T follicular helper cell (primary cell): ENCODE measurements at regions not wholly inside any gene's neighbourhood (a gene's known extent, or its start where the extent isn't known, plus 50 kb on each side); places are given as distances from the start of the nearest gene placed in this dataset.

Experiments
- DNase-seq: peaks from one replicate; pipeline ENCODE4 v3.0.0-alpha.2; 2020; ENCODE audit warnings: low read depth

DNA sequence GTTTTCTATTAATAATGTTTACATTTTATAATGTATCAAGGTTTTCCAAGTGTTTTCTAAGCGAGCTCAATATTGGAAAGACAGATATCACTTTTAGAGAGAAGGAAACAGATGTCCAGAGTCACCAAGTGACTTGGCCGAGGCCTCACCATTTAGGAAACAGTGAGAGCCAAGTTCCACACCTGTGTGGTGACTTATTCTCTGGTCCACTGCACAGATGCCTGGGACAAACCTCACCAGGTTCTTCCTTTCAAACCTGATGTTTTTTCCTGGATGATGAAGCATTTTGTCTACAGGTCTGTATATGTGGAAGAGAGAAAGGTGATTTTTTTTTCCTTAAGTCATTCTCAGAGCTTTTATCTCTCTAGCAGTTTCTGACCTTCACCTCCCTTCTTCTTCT lies 280.7 kb downstream of the LPIN1 start:
- no peak for DNase-seq

DNA sequence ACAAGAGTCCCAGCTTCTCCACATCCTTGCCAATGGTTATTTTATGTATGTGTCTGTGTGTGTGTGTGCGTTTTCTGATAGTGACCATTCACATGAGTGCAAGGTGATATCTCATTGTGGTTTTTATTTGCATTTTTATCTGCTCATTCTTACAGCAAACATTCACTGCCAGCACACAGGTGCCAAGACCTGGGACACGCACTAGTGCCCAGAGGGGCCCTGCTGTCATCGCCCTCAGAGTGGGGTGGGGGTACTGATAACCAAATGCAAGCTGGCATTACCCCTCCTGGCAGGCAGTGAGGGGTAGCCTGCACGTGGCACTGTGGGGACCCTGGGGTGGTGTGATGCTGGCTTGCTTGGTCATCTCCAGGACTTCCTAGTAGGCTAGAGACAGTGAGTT lies 285.4 kb downstream of the LPIN1 start:
- DNase-seq: no peak

DNA sequence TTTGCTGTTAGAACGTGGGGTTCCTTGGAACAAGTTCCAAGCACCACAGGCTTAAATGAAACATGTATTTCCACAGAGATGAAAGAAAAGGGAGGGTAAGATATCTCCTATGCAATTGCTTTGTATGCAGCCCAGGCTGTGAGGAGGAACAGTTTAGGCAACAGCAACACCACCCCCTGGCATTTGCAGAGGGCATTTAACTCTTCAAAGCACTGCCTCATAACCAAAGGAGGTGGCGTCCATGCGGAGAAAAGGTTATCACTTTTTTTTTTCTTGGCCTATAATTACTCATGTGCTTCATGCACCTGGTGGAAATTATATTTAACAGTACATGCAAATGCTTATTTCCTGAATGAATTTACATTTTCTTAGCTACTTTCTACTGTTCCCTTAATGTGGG lies 286.0 kb downstream of the LPIN1 start:
- no peak for DNase-seq

DNA sequence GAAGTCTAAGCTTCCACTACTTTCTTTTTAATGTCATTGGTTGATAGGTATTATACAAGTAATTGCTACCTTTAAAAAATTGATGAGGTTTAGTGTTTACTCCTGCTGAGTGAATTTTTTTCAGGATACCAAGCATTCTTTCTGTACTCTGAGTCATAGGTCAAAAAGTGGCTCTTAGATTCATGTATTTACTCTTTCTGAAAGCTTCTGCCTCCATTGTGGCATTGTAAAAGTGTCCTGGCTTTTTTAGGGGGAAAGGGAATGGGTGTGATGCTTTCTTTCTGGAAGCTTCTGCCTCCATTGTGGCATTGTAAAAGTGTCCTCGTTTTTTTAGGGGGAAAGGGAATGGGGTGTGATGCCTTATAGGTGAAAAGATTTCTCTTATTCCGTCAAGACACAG lies 286.5 kb downstream of the LPIN1 start:
- no peak for DNase-seq

DNA sequence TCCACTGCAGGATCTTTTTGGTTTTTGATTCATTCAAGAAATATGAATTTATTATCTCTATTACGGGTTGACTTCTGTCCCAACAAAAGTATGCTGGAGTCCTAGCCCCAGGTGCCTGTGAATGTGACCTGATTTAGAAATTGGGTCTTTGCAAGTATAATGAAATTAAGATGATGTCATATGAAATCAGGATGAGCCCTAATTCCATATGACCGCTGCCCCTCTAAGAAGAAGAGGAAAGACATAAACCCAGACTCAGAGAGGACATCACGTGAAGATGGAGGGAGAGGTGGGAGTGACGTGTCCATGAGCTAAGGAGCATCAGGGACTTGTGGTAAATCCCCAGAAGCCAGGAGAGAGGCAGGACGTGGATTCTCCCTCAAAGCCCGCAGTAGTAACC lies 287.1 kb downstream of the LPIN1 start:
- no peak for DNase-seq

- DNase-seq: no peak
These were observed 287.9 kb downstream of the LPIN1 start for GRCh38 chr2:12034382-12034781.

DNA sequence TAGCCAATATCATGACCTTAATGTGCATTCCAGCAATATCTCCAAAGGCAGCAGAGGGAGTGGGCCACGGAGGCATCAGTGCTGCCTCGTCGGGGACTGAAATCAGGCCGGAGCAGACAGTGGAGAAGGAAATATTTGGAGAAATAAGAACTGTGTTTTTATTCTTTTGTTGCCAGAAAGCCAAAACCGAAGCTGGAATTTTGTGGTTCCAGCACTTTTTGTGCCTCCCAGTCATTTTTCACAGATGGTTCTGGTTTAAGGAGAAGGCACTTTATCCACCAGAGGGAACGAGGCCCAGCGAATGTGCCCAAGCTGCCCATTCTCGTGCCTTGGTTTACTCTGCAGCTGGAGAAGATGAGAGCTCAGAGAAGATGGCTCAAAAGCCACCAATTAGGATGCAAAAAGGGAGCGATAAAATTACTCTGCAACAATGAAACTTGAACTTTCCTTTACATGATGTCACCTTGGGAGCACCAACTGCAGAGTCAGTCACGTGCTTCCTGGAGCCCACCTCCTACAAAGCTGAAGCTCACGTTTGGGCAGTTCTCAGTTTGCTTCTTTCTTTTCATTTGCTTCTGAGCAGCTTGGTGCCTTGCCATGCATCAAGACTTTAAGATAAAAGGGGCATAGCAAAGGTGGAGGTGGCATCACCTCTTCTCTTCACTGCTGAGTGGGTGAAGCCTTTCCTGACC lies 288.7 kb downstream of the LPIN1 start:
- no peak for DNase-seq

DNA sequence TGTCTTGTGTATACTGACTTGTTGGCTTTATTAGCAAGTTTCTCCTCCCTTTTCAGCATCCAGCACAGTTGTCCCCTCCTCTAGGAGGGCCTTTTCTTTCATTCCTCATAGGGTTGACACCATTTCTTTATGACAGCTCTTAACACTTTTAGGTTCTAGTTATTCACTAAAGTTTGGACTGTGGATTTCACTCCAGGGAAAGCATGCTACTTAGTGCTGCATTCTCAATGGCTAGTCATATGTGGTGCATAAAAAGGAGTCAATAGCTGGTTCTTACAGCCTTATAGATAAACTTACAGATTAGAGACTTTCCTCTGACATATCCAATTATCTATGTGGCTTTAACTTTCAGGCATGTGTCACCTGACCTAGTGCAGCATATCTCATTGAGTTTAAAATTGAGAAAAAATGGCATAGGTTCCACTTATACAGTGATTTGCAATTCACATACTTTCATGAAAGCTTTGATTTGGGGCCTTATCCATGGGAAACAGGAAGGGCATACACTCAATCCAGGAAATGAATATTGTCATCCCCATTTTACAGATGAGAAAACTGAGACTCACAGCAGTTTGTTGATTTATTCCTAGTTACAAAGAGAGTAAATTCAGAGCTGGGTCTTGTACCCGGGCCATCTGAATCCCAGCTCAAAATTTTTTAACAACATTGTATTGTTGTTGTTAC lies 289.7 kb downstream of the LPIN1 start:
- DNase-seq: no peak

- DNase-seq: no peak
These were observed 290.2 kb downstream of the LPIN1 start for GRCh38 chr2:12036640-12036983.

DNA sequence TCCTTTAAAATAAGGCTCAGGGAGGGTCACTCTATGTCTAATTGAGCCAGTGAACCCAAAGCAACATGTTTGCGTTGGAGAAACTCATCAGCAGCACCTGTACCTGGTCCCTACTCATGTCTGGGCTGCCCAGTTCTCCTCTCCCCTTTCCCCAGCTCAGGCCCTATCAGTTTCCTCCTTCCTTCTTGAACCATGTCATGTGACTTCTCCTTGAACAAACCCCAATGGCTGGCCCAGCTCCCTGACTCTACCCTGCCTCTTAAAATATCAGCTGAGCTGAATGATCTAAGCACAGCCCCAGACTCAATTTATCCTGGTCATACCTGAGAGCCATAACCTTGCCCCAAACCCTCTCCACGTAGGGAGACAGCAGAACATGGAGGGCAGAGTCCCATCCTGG lies 290.9 kb downstream of the LPIN1 start:
- DNase-seq: no peak

GRCh38 chr2:12041236-12041635 lies 294.8 kb downstream of the LPIN1 start:
- no peak for DNase-seq

- DNase-seq: no peak
These were observed 296.7 kb downstream of the LPIN1 start for GRCh38 chr2:12043131-12043530.

- DNase-seq: no peak
These were observed 298.4 kb downstream of the LPIN1 start for GRCh38 chr2:12044857-12045256.

- DNase-seq: no peak
These were observed 299.4 kb downstream of the LPIN1 start for GRCh38 chr2:12045864-12046291.

DNA sequence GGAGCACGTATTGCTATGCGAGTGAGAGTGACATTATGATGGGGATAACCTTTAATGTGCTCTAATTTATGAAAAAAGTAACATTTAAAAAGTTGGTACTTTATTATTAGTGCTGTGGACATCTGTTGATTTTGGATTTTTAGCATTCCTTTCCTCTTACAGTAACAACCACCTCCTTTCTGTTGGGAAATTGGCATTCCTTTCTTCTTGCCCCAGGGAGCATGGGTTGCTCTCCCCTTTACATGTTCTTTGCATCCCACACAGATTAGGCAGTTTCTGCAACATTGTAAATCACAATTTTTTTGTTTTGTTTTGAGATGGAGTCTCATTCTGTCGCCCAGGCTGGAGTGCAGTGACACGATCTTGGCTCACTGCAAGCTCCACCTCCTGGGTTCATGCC lies 300.2 kb downstream of the LPIN1 start:
- no peak for DNase-seq

DNA sequence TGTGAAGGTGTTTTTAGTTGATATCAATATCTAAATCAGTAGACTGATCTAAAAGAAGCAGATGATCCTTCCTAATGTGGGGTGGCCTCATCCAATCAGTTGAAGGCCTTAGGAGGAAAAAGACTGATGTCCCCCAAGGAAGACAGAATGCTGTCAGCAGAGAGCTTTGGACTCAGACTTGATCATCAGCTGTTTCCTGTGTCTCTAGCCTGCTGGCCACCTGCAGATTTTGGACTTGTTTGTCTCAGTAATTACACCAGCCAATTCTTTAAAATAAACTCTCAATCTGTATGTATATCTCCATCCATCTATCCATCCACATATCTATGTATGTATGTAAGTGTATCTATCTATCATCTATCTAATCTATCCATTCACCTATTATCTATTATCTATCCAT lies 301.3 kb downstream of the LPIN1 start:
- DNase-seq: no peak

DNA sequence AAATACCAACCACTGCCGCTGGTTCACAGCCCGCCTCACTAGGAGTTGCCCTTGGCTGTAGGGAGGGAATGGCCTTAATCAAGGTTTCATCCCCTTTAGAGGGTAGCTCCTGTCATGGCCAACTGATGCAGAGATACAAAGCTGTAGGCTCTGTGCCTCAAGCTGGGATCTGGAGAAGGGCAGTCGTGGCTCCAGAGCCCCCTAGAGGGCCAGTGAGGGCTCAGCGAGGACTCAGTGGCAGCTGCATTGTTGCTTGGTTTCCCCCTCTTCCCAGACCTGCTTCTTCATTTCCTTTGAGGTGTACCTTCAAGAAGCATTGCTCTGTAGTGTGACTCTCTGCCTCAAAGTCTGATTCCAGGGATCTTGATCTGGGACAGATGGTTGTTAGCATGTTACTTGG lies 302.1 kb downstream of the LPIN1 start:
- no peak for DNase-seq

GRCh38 chr2:12050396-12050795 lies 304.0 kb downstream of the LPIN1 start:
- DNase-seq: no peak

- no peak for DNase-seq
These were observed 305.4 kb downstream of the LPIN1 start for GRCh38 chr2:12051831-12052230.

DNA sequence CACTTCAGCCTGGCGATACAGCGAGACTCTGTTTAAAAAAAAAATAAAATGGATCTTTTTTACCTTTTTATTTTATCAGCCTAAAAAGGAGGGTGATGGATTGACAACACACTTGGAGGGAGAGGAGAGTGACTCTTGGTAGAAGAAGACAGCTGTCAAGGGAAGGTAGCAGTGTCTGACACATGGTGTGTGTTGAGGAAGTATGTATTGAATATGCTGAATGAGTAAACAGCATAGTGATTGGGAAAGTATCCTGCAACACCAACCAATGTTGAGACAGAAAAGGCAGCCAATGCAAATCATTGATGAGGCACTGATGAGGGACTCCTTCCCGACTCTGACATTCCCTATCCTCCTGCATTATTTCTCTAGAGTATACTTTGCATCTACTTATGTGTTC lies 306.4 kb downstream of the LPIN1 start:
- no peak for DNase-seq

DNA sequence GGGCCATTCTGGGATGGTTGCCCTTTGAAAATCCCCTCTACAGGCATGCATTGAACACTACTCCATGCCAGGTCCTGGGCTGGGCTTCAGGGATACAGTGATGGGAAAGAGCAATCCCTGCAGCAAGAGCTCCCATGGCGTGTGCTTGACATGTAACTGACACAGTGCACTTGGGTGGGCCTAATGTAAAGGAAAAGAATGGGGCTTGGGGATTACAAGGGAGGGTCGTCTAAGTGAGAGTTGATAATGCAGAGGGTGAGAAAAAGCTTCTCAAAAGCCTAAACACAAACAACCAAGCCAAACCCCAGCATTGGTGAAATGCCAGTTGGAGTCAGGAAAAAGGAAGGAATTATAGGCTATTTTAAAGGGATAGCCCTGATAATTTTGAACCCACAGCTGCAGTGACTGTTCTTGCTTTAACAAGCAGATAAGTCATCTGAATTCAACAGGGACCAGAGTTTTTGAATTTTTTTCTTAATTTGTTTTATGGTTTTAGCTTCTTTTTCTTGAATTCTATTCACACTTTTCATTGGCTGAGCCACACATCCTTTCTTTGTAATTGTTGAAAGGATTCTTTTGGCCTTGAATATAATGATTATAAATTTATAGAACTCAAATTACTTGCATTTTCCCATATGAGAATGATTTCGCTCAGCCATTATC lies 308.7 kb downstream of the LPIN1 start:
- no peak for DNase-seq

DNA sequence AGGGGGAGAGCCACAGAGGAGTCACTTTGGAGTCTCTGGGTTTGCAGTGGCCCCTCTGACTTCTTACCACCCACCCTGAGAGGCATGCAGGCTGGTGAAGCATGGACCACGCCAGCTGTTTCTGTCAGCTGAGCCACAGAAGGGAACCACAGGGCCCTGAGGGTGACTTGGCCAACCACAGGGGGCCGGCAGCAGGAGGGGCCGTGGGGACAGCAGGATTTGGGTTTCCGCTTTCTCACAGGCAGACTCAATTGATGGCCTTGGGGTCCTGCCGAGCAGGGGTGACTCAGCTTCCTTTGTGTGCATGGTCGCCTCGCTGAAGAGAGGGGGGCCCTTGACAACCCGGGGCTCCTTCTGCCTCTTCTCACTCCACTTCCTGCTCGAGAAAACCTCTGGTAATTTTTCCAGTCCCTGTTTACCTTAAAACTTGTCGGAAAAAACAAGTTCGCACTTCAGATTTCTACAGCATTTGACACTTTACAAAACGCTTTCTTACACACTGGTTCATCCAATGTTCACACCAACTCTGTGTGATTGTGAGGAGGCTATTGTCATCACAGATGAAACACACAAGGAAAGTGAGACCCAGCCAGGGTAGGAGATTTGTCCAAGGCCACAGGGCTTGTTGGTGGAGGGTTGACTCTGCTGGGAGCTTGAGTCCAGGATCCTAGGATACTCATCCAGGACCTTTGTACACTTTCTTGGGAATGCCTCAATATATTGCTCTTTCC lies 311.2 kb downstream of the LPIN1 start:
- no peak for DNase-seq
